Suprapubic skin (tissue), 3 donors: ENCODE measurements at regions not wholly inside any gene's neighbourhood (a gene's known extent, or its start where the extent isn't known, plus 50 kb on each side); places are given as distances from the start of the nearest gene placed in this dataset.

ENCODE experiments used
- EP300 ChIP-seq: sonication (generic); formaldehyde crosslinking; IDR thresholded peaks from one replicate; pipeline ENCODE4 v1.6.1; 2017; ENCODE audit warnings: antibody characterized with exemption
- TF ChIP-seq, protein P1 (sequence below), 2 donors: fragments of 200-600 bp in 1 of 2; fragments of 450-650 bp in 1 of 2; sonication (generic) in 1 of 2; IDR thresholded peaks; one replicate each; pipeline ENCODE4 v1.5.1; 2016 to 2019; ENCODE audit warnings: antibody characterized with exemption in 2 of 2, mild to moderate bottlenecking in 1 of 2, moderate library complexity in 1 of 2

DNA sequence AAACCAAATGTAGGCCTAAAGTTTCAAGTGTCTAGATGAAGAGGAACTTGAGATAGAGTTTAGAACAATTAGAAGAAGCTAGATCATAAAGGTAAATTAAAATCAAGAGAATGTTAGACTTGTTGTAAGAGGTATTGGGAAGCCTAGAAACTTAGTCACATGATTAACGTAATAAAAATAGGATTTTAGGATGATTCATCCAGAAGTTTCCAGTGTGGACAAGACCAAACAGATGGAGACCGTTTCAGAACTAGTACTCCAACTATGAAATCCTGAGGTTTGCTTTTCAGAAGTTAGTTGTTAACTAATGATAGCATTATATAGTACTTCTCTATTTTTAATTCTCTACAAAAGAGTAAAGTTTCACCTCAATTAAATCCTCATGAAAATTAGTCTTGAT lies 104.9 kb downstream of the MZT1 start:
- TF ChIP-seq EP300, result no peak
- TF ChIP-seq, protein P1, sequence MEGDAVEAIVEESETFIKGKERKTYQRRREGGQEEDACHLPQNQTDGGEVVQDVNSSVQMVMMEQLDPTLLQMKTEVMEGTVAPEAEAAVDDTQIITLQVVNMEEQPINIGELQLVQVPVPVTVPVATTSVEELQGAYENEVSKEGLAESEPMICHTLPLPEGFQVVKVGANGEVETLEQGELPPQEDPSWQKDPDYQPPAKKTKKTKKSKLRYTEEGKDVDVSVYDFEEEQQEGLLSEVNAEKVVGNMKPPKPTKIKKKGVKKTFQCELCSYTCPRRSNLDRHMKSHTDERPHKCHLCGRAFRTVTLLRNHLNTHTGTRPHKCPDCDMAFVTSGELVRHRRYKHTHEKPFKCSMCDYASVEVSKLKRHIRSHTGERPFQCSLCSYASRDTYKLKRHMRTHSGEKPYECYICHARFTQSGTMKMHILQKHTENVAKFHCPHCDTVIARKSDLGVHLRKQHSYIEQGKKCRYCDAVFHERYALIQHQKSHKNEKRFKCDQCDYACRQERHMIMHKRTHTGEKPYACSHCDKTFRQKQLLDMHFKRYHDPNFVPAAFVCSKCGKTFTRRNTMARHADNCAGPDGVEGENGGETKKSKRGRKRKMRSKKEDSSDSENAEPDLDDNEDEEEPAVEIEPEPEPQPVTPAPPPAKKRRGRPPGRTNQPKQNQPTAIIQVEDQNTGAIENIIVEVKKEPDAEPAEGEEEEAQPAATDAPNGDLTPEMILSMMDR (IDR thresholded peaks at IDR 0.05), result no peak
